Keratinocyte (primary cell): ENCODE measurements at regions not wholly inside any gene's neighbourhood (a gene's known extent, or its start where the extent isn't known, plus 50 kb on each side); places are given as distances from the start of the nearest gene placed in this dataset.

ENCODE experiments used
- DNase-seq: peaks from one replicate; pipeline ENCODE4 v3.0.0-alpha.2; 2011; ENCODE audit warnings: low read depth, missing footprints, low spot score
- FAIRE-seq: peaks from 2 replicates; lab custom pipeline; 2011; peaks lifted over from hg19 to GRCh38; lab: Jason Lieb, UNC
- H2AFZ ChIP-seq: 2 replicates; pipeline ENCODE4 v1.6.0; 2012; ENCODE audit warnings: low read length, control low read depth, inconsistent platforms; ENCODE audit not compliant: control insufficient read depth
- H3K27ac ChIP-seq: 2 replicates; pipeline ENCODE4 v1.5.1; 2011; ENCODE audit warnings: low read length; ENCODE audit not compliant: control insufficient read depth, insufficient read depth
- H3K27me3 ChIP-seq: 3 replicates; pipeline ENCODE4 v1.6.0; 2011; ENCODE audit warnings: low read length; ENCODE audit not compliant: control insufficient read depth, insufficient read depth; ENCODE audit errors: extremely low read depth
- H3K36me3 ChIP-seq, 2 experiments: 2 replicates in 1 of 2; 3 replicates in 1 of 2; pipeline ENCODE4 v1.5.1; 2011; ENCODE audit warnings: low read length in 2 of 2, mild to moderate bottlenecking in 1 of 2; ENCODE audit not compliant: control insufficient read depth in 2 of 2, insufficient read depth in 2 of 2; ENCODE audit errors: extremely low read depth in 1 of 2
- H3K4me1 ChIP-seq: 3 replicates; pipeline ENCODE4 v1.5.1; 2011; ENCODE audit warnings: low read length; ENCODE audit not compliant: control insufficient read depth, insufficient read depth; ENCODE audit errors: extremely low read depth
- H3K4me2 ChIP-seq: 3 replicates; pipeline ENCODE4 v1.6.0; 2011; ENCODE audit warnings: low read depth, low read length; ENCODE audit not compliant: control insufficient read depth, insufficient read depth; ENCODE audit errors: extremely low read depth
- H3K4me3 ChIP-seq, 3 experiments: fragments of 200-600 bp in 1 of 3; sonication (generic) in 1 of 3; 2 replicates in 2 of 3; 3 replicates in 1 of 3; pipeline ENCODE4 v1.5.1; 2011 to 2016; ENCODE audit warnings: low read length in 3 of 3, mild to moderate bottlenecking in 3 of 3, control low read depth in 2 of 3, inconsistent platforms in 1 of 3, low read depth in 1 of 3, mixed read lengths in 1 of 3, mixed run types in 1 of 3, moderate library complexity in 1 of 3; ENCODE audit not compliant: control insufficient read depth in 2 of 3, insufficient read depth in 2 of 3; ENCODE audit errors: extremely low read depth in 1 of 3
- H3K79me2 ChIP-seq: 2 replicates; pipeline ENCODE4 v1.6.0; 2012; ENCODE audit warnings: low read length; ENCODE audit not compliant: control insufficient read depth, insufficient read depth
- H3K9ac ChIP-seq: 3 replicates; pipeline ENCODE4 v1.6.0; 2011; ENCODE audit warnings: low read length; ENCODE audit not compliant: control insufficient read depth, insufficient read depth; ENCODE audit errors: extremely low read depth
- H3K9me1 ChIP-seq: 3 replicates; pipeline ENCODE4 v1.6.0; 2011; ENCODE audit warnings: low read length; ENCODE audit not compliant: control insufficient read depth, insufficient read depth; ENCODE audit errors: extremely low read depth
- H3K9me3 ChIP-seq: 2 replicates; pipeline ENCODE4 v1.5.1; 2012; ENCODE audit warnings: low read depth, low read length; ENCODE audit not compliant: control insufficient read depth
- H4K20me1 ChIP-seq: 3 replicates; pipeline ENCODE4 v1.6.0; 2011; ENCODE audit warnings: low read length; ENCODE audit not compliant: control insufficient read depth, insufficient read depth; ENCODE audit errors: extremely low read depth
- CTCF ChIP-seq, 3 experiments: IDR thresholded peaks in 1 of 3; conservative IDR thresholded peaks in 1 of 3; optimal IDR thresholded peaks in 1 of 3; 2 replicates in 2 of 3; 3 replicates in 1 of 3; pipeline versions ENCODE3 to v1.5.1; 2011; ENCODE audit warnings: low read length in 3 of 3, mild to moderate bottlenecking in 3 of 3, moderate library complexity in 2 of 3, control low read depth in 1 of 3, inconsistent platforms in 1 of 3; ENCODE audit not compliant: insufficient read depth in 2 of 3; ENCODE audit errors: extremely low read depth in 1 of 3
- EZH2 ChIP-seq: IDR thresholded peaks from one replicate; pipeline ENCODE4 v1.6.1; 2012; ENCODE audit warnings: inconsistent platforms, mild to moderate bottlenecking, low read length, moderate library complexity
- dilution Hi-C: fragments of 300-500 bp; cut with MboI; formaldehyde crosslinking; loops from one replicate; pipeline ENCODE4 v1.7.0; 2020; ENCODE audit warnings: low sequenced_read_pairs; ENCODE audit not compliant: extremely low pct_ligation_motif_present

DNA sequence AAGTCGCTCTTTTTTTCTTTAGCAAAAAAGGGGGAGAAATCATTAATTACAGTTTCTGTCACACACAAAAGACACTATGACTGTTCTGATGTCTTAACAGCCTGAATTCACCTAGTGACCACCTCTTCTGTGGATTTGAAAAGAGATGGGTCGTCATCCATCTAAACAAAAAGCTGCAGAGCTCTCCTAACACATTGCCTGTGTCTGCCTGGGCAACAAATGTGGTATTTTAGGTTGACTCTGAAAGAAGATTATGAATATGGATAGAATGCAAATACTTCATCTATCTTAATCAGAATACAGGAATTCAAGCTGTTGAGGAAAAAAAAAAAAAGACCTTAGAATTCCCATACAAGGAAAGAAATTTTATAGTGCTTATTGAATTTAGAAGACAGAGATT, 304.4 kb upstream of the ADGRL2 start:
- Histone ChIP-seq H3K36me3 (no peaks in the 10 kb centered on the region), H4K20me1 (no peaks in the 10 kb centered on the region), H3K9me3 (no peaks in the 10 kb centered on the region), H3K79me2 (no peaks in the 10 kb centered on the region), H3K27ac (no peak overlapping the region), H3K9me1 (no peaks in the 10 kb centered on the region), H2AFZ (no peak overlapping the region), H3K4me2 (no peak overlapping the region), H3K4me3 (no peak overlapping the region), H3K9ac (no peak overlapping the region), H3K27me3 (no peaks in the 10 kb centered on the region), H3K4me1 (no peaks in the 10 kb centered on the region)
- DNase-seq: no peak
- no peak for FAIRE-seq
- TF ChIP-seq EZH2: no peak
- no peak for TF ChIP-seq CTCF (optimal IDR thresholded peaks at IDR 0.05 in 1 of 3, IDR thresholded peaks at IDR 0.05 in 1 of 3, conservative IDR thresholded peaks at IDR 0.05 in 1 of 3; ENCODE audit: extremely low read depth in 1 of 3, insufficient read depth in 2 of 3, low read length in 3 of 3)
- dilution Hi-C loops: no loop called here

- H3K4me3 ChIP-seq: no peak overlapping the region
- no peaks in the 10 kb centered on the region for H3K27me3 ChIP-seq
- no peaks in the 10 kb centered on the region for H3K79me2 ChIP-seq
- no peak overlapping the region for H3K9ac ChIP-seq
- no peak overlapping the region for H2AFZ ChIP-seq
- no peaks in the 10 kb centered on the region for H4K20me1 ChIP-seq
- dilution Hi-C loops: no loop called here
- no peak overlapping the region for H3K27ac ChIP-seq
- FAIRE-seq (no peak), DNase-seq (no peak)
- H3K9me1 ChIP-seq: no peaks in the 10 kb centered on the region
- H3K9me3 ChIP-seq: no peaks in the 10 kb centered on the region
- no peak for TF ChIP-seq CTCF (optimal IDR thresholded peaks at IDR 0.05 in 1 of 3, IDR thresholded peaks at IDR 0.05 in 1 of 3, conservative IDR thresholded peaks at IDR 0.05 in 1 of 3; ENCODE audit: extremely low read depth in 1 of 3, insufficient read depth in 2 of 3, low read length in 3 of 3)
- TF ChIP-seq EZH2: no peak
- H3K36me3 ChIP-seq: no peaks in the 10 kb centered on the region
- no peak overlapping the region for H3K4me2 ChIP-seq
- no peaks in the 10 kb centered on the region for H3K4me1 ChIP-seq
Measured at GRCh38 chr1:81493102-81493869, 307.4 kb upstream of the ADGRL2 start.
